H9 (cell line): ENCODE measurements at regions not wholly inside any gene's neighbourhood (a gene's known extent, or its start where the extent isn't known, plus 50 kb on each side); places are given as distances from the start of the nearest gene placed in this dataset.

Experiments
- DNase-seq: peaks from one replicate; pipeline ENCODE4 v3.0.0-alpha.2; 2017
- H2AFZ ChIP-seq: one replicate; pipeline ENCODE4 v1.6.1; 2013; ENCODE audit warnings: mild to moderate bottlenecking, low read length, control low read depth, moderate library complexity
- H2AK5ac ChIP-seq: 2 replicates; pipeline ENCODE4 v1.6.1; 2013; ENCODE audit warnings: low read length, control low read depth, mixed read lengths; ENCODE audit not compliant: insufficient read length
- H2BK120ac ChIP-seq: one replicate; pipeline ENCODE4 v1.6.1; 2013; ENCODE audit warnings: low read depth, mild to moderate bottlenecking, low read length, control low read depth, inconsistent platforms; ENCODE audit not compliant: poor library complexity, severe bottlenecking
- H2BK12ac ChIP-seq: 2 replicates; pipeline ENCODE4 v1.6.1; 2013; ENCODE audit warnings: low read length, control low read depth, mixed read lengths, low read depth; ENCODE audit not compliant: insufficient read length
- H2BK15ac ChIP-seq: 2 replicates; pipeline ENCODE4 v1.6.1; 2013; ENCODE audit warnings: low read depth, low read length, control low read depth
- H2BK20ac ChIP-seq: one replicate; pipeline ENCODE4 v1.6.1; 2013; ENCODE audit warnings: low read depth, mild to moderate bottlenecking, low read length, control low read depth, inconsistent platforms; ENCODE audit not compliant: poor library complexity, severe bottlenecking
- H2BK5ac ChIP-seq: 2 replicates; pipeline ENCODE4 v1.6.1; 2013; ENCODE audit warnings: low read length, control low read depth, mixed read lengths; ENCODE audit not compliant: insufficient read length
- H3K14ac ChIP-seq: 2 replicates; pipeline ENCODE4 v1.6.1; 2013; ENCODE audit warnings: low read length, control low read depth; ENCODE audit not compliant: insufficient read depth
- H3K18ac ChIP-seq: 2 replicates; pipeline ENCODE4 v1.6.1; 2013; ENCODE audit warnings: low read depth, mild to moderate bottlenecking, mixed read lengths, low read length, control low read depth; ENCODE audit not compliant: insufficient read length
- H3K23ac ChIP-seq: 2 replicates; pipeline ENCODE4 v1.6.1; 2013; ENCODE audit warnings: low read length, control low read depth, mixed read lengths, low read depth; ENCODE audit not compliant: insufficient read length
- H3K23me2 ChIP-seq: 2 replicates; pipeline ENCODE4 v1.6.1; 2013; ENCODE audit warnings: low read depth, mild to moderate bottlenecking, mixed read lengths, low read length, control low read depth; ENCODE audit not compliant: insufficient read length, poor library complexity, severe bottlenecking
- H3K27ac ChIP-seq: 2 replicates; pipeline ENCODE4 v1.5.1; 2013; ENCODE audit warnings: low read length, control low read depth, mixed read lengths, low read depth; ENCODE audit not compliant: insufficient read length
- H3K27me3 ChIP-seq: 2 replicates; pipeline ENCODE4 v1.6.1; 2013; ENCODE audit warnings: low read length, control low read depth, inconsistent platforms; ENCODE audit not compliant: insufficient read depth
- H3K4ac ChIP-seq: 2 replicates; pipeline ENCODE4 v1.6.1; 2013; ENCODE audit warnings: low read depth, mild to moderate bottlenecking, control low read depth, inconsistent platforms, low read length, moderate library complexity
- H3K4me1 ChIP-seq: 2 replicates; pipeline ENCODE4 v1.6.1; 2013; ENCODE audit warnings: low read length, control low read depth, inconsistent platforms; ENCODE audit not compliant: insufficient read depth
- H3K4me2 ChIP-seq: 2 replicates; pipeline ENCODE4 v1.6.1; 2013; ENCODE audit warnings: low read length, control low read depth, mixed read lengths; ENCODE audit not compliant: insufficient read length, insufficient read depth
- H3K56ac ChIP-seq: 2 replicates; pipeline ENCODE4 v1.6.1; 2013; ENCODE audit warnings: low read depth, mild to moderate bottlenecking, mixed read lengths, low read length, control low read depth; ENCODE audit not compliant: insufficient read length
- H3K79me1 ChIP-seq: 2 replicates; pipeline ENCODE4 v1.6.1; 2013; ENCODE audit warnings: low read depth, mild to moderate bottlenecking, moderate library complexity, low read length, control low read depth, inconsistent platforms; ENCODE audit not compliant: insufficient read depth, poor library complexity, severe bottlenecking
- H3K79me2 ChIP-seq: 2 replicates; pipeline ENCODE4 v1.6.1; 2013; ENCODE audit warnings: low read length, control low read depth, inconsistent platforms; ENCODE audit not compliant: insufficient read depth
- H3K9ac ChIP-seq: 2 replicates; pipeline ENCODE4 v1.6.1; 2013; ENCODE audit warnings: low read length, control low read depth, mixed read lengths; ENCODE audit not compliant: insufficient read length; ENCODE audit errors: extremely low read depth
- H3K9me3 ChIP-seq: one replicate; pipeline ENCODE4 v1.6.1; 2013; ENCODE audit warnings: low read depth, low read length, inconsistent platforms; ENCODE audit not compliant: control insufficient read depth
- H3T11ph ChIP-seq: one replicate; pipeline ENCODE4 v1.6.1; 2013; ENCODE audit warnings: mild to moderate bottlenecking, low read length, control low read depth, inconsistent platforms
- H4K20me1 ChIP-seq: one replicate; pipeline ENCODE4 v1.6.1; 2013; ENCODE audit not compliant: control insufficient read depth, insufficient read length, insufficient read depth
- H4K5ac ChIP-seq: 2 replicates; pipeline ENCODE4 v1.6.1; 2013; ENCODE audit warnings: low read depth, mild to moderate bottlenecking, mixed read lengths, low read length, control low read depth; ENCODE audit not compliant: insufficient read length
- H4K8ac ChIP-seq: replicated peaks from 2 replicates; pipeline ENCODE4 v1.6.1; 2013; ENCODE audit warnings: low read length, control low read depth, mixed read lengths, low read depth; ENCODE audit not compliant: insufficient read length
- H4K91ac ChIP-seq: 2 replicates; pipeline ENCODE4 v1.6.1; 2013; ENCODE audit warnings: low read depth, mild to moderate bottlenecking, moderate library complexity, mixed read lengths, low read length, control low read depth; ENCODE audit not compliant: insufficient read length
- H3K27ac Mint-ChIP-seq, 3 experiments: 2 replicates in 2 of 3; 3 replicates in 1 of 3; pipeline ENCODE4 v1.8.0; 2020 to 2021; ENCODE audit warnings: mixed read lengths in 3 of 3, mild to moderate bottlenecking in 1 of 3, moderate library complexity in 1 of 3
- H3K27me3 Mint-ChIP-seq: 2 replicates; pipeline ENCODE4 v1.8.0; 2021; ENCODE audit warnings: low read depth, mild to moderate bottlenecking, moderate library complexity, mixed read lengths
- H3K36me3 Mint-ChIP-seq, 3 experiments: 2 replicates in 2 of 3; 3 replicates in 1 of 3; pipeline ENCODE4 v1.8.0; 2020 to 2021; ENCODE audit warnings: low read depth in 3 of 3, mixed read lengths in 3 of 3; ENCODE audit not compliant: insufficient read depth in 1 of 3
- H3K4me1 Mint-ChIP-seq, 2 experiments: 2 replicates each; pipeline ENCODE4 v1.8.0; 2020; ENCODE audit warnings: mixed read lengths in 2 of 2
- H3K4me3 Mint-ChIP-seq, 2 experiments: 2 replicates in 1 of 2; 3 replicates in 1 of 2; pipeline ENCODE4 v1.8.0; 2020 to 2021; ENCODE audit warnings: mild to moderate bottlenecking in 2 of 2, mixed read lengths in 2 of 2, moderate library complexity in 1 of 2
- H3K9me3 Mint-ChIP-seq, 2 experiments: 2 replicates in 1 of 2; 3 replicates in 1 of 2; pipeline ENCODE4 v1.8.0; 2020; ENCODE audit warnings: mild to moderate bottlenecking in 2 of 2, mixed read lengths in 2 of 2, moderate library complexity in 1 of 2
- WGBS: extraction: QIAGEN DNeasy Blood & Tissue Kit; methylation state at CpG from one replicate; pipeline ENCODE4 v1.1.7; 2013; ENCODE audit warnings: missing lambda C conversion rate, low lambda C conversion rate, mixed read lengths; ENCODE audit not compliant: insufficient read length; ENCODE audit errors: extremely low coverage; 5-methylcytosine and 5-hydroxymethylcytosine counted together
- TF ChIP-seq, protein P1 (sequence below): fragments of 200-600 bp; sonication (generic); conservative IDR thresholded peaks from 3 replicates; pipeline ENCODE4 v1.8.0; 2021; ENCODE audit warnings: antibody characterized with exemption, mild to moderate bottlenecking

DNA sequence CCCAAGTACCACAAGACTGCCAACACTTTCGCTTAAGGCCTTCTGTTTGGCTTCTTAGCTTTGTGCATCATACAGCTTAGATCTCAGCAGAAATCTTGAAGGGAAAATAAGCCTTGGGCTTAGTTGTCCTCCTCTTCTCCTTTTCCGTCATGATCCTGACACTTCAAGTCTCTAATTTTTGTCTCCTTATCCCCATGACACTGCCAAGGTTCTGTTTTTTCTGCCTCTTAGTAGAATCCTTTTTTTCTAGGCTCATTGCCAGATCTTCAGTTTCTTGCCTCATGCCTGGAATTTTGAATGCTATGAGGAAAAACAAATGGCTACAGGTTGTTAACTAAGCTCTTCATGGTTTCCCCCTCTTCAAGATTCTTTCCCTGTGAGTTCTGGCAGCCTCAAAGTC lies 450.4 kb downstream of the LRFN5 start:
- no peak overlapping the region for H2AK5ac ChIP-seq
- WGBS, result no CpG with 5 or more reads among the region's 2 CpGs
- no peak overlapping the region for H3K14ac ChIP-seq
- H3K56ac ChIP-seq, result no peak overlapping the region
- H3K9ac ChIP-seq, result no peak overlapping the region
- H3K79me1 ChIP-seq, result no peaks in the 10 kb centered on the region
- H3K4me1 Mint-ChIP-seq, result peaks cover 7% of the 10 kb centered on the region in 2 experiments; a peak in 3 of 4 replicates
- H4K8ac ChIP-seq, result no peak overlapping the region
- TF ChIP-seq, protein P1, sequence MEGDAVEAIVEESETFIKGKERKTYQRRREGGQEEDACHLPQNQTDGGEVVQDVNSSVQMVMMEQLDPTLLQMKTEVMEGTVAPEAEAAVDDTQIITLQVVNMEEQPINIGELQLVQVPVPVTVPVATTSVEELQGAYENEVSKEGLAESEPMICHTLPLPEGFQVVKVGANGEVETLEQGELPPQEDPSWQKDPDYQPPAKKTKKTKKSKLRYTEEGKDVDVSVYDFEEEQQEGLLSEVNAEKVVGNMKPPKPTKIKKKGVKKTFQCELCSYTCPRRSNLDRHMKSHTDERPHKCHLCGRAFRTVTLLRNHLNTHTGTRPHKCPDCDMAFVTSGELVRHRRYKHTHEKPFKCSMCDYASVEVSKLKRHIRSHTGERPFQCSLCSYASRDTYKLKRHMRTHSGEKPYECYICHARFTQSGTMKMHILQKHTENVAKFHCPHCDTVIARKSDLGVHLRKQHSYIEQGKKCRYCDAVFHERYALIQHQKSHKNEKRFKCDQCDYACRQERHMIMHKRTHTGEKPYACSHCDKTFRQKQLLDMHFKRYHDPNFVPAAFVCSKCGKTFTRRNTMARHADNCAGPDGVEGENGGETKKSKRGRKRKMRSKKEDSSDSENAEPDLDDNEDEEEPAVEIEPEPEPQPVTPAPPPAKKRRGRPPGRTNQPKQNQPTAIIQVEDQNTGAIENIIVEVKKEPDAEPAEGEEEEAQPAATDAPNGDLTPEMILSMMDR, result no peak
- no peak overlapping the region for H2AFZ ChIP-seq
- H4K20me1 ChIP-seq, result no peaks in the 10 kb centered on the region
- H3T11ph ChIP-seq, result no peak overlapping the region
- no peak overlapping the region for H4K91ac ChIP-seq
- H3K4me3 Mint-ChIP-seq, result no peak overlapping the region
- H3K27ac ChIP-seq, result no peak overlapping the region
- H2BK120ac ChIP-seq, result no peak overlapping the region
- no peak overlapping the region for H2BK5ac ChIP-seq
- no peaks in the 10 kb centered on the region for H3K27me3 ChIP-seq
- no peaks in the 10 kb centered on the region for H3K4me1 ChIP-seq
- H3K4me2 ChIP-seq, result no peak overlapping the region
- no peaks in the 10 kb centered on the region for H3K36me3 Mint-ChIP-seq
- no peak overlapping the region for H2BK20ac ChIP-seq
- H2BK15ac ChIP-seq, result no peak overlapping the region
- no peak overlapping the region for H4K5ac ChIP-seq
- peaks cover 3% of the 10 kb centered on the region in 2 experiments; a peak in 2 of 5 replicates for H3K9me3 Mint-ChIP-seq
- no peaks in the 10 kb centered on the region for H3K23me2 ChIP-seq
- no peak overlapping the region for H3K4ac ChIP-seq
- no peak overlapping the region for H3K18ac ChIP-seq
- H3K79me2 ChIP-seq, result no peaks in the 10 kb centered on the region
- H3K27ac Mint-ChIP-seq, result no peak overlapping the region
- no peaks in the 10 kb centered on the region for H3K27me3 Mint-ChIP-seq
- no peak overlapping the region for H2BK12ac ChIP-seq
- DNase-seq, result no peak
- H3K9me3 ChIP-seq, result no peaks in the 10 kb centered on the region
- no peak overlapping the region for H3K23ac ChIP-seq
